GM12875 (cell line): ENCODE measurements at regions not wholly inside any gene's neighbourhood (a gene's known extent, or its start where the extent isn't known, plus 50 kb on each side); places are given as distances from the start of the nearest gene placed in this dataset.

Experiments used
- H3K4me3 ChIP-seq: one replicate; pipeline ENCODE4 v1.5.1; 2011; ENCODE audit warnings: low read depth, low read length, control low read depth
- TF ChIP-seq, protein P1 (sequence below): IDR thresholded peaks from 2 replicates; pipeline ENCODE4 v1.5.1; 2011; ENCODE audit warnings: low read depth, mild to moderate bottlenecking, control low read depth, inconsistent platforms, low read length, moderate library complexity, borderline replicate concordance; ENCODE audit not compliant: insufficient read depth

DNA sequence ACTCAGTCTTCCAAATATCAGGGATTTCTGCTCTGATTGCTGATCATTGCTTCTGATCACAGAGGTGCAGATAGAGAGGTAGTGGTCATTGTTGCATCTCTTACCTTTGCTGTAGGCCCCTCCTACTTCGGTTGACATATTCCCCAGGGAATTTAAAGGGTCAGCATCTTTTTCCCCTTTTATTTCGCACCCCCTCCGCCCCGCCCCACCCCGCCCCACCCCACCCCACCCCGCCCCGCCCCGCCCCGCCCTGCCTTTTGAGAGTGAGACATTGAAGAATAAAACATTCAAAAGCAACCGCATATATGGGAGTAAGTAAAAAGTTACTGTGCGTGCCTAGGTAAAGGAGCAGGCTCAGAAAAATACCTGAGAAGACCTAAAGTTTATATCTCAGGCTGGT, 463.9 kb downstream of the BTG1 start:
- no peak overlapping the region for H3K4me3 ChIP-seq
- TF ChIP-seq, protein P1, sequence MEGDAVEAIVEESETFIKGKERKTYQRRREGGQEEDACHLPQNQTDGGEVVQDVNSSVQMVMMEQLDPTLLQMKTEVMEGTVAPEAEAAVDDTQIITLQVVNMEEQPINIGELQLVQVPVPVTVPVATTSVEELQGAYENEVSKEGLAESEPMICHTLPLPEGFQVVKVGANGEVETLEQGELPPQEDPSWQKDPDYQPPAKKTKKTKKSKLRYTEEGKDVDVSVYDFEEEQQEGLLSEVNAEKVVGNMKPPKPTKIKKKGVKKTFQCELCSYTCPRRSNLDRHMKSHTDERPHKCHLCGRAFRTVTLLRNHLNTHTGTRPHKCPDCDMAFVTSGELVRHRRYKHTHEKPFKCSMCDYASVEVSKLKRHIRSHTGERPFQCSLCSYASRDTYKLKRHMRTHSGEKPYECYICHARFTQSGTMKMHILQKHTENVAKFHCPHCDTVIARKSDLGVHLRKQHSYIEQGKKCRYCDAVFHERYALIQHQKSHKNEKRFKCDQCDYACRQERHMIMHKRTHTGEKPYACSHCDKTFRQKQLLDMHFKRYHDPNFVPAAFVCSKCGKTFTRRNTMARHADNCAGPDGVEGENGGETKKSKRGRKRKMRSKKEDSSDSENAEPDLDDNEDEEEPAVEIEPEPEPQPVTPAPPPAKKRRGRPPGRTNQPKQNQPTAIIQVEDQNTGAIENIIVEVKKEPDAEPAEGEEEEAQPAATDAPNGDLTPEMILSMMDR: no peak

DNA sequence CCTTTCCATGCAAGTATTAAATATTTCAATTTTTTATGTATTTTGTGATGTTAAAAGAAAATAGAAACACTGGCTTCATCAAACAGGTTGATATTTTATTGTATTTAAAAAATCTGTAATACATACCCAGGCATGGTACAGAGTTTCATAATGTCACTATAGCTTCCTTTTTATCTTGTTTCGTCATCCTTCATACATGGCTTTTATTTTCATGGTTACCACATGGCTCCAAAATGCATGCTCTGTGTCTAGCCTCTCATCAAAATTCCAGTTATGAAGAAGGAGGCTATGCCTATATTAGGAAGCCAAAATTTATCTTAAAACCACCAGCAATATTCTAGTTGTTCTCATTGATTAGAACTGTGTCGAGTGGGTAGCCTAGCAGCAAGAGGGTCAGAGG, 464.8 kb downstream of the BTG1 start:
- TF ChIP-seq, protein P1: no peak
- H3K4me3 ChIP-seq: no peak overlapping the region

DNA sequence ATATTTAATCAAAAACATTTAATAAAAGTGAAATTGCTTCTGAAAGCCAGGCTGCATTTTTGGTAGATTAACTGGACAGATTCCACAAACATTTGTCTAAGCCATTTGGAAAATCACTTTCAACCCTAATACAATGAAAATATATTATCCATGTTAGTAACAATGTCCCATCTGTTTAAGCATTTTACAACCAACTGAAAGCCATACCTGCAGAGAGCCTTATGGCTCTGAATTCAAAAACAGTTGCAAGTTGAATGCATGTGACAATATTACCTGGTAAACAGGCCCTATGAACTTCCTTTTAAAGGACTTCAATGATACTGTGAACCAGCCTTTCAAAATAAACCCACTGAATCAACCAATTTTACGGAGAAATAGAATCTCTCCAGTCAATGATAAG, 468.1 kb downstream of the BTG1 start:
- no peak overlapping the region for H3K4me3 ChIP-seq
- TF ChIP-seq, protein P1: no peak

DNA sequence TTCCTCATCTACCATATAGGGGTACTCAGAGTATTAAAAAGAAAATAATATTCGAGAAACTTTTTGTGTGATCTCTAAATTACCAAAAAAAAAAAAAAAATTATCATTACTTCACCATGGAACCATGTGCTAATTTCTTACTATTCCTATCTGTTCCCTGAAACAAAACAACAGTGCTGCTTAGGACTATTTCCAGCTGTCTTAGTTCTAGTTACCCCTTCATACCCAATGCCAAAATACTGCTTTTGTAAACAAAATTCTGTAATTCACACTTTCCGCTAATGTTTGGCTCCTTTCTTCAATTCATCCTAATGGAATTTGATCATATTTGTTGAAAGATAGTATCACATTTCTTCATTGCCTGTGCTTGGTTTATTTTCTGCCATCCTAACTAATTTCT, 470.2 kb downstream of the BTG1 start:
- TF ChIP-seq, protein P1: no peak
- no peak overlapping the region for H3K4me3 ChIP-seq

DNA sequence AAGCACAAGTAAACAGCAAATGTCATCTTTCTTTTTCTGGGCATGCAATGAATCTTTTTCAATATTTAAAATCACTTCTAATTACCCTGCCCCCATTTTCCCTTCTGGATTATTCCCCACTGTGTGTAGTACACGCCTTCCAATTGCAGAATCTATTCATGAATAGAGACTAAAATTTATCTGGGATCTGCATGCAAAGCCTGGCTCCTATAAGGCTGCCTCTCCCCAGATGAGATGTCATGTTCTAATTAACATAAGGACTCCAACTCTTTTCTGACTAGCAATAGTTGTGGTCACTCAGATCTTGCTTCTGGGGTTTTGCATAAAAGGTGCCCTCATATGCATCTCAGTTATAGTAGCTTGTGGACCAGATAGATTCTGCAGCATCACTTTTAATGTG, 473.5 kb downstream of the BTG1 start:
- H3K4me3 ChIP-seq: no peak overlapping the region
- TF ChIP-seq, protein P1: no peak

DNA sequence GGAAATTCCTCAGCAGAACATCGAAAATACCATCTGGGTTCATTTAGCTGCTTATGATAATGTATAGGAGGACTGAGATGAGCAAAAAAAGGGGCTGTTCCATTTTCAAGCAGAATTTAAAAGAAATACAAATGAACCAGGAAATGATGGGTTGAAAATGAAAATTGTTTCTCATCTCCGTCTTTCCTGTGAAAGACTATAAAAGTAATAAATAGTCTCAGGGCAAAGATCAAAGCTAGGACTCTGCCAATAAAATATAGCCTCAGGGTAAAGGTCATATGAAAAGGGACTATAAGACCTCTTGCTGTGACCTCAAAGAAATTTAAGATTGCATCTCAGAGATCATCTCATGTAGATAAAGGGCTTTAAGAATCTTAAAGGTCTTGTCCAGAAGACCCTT, 478.0 kb downstream of the BTG1 start:
- TF ChIP-seq, protein P1: no peak
- H3K4me3 ChIP-seq: no peak overlapping the region

DNA sequence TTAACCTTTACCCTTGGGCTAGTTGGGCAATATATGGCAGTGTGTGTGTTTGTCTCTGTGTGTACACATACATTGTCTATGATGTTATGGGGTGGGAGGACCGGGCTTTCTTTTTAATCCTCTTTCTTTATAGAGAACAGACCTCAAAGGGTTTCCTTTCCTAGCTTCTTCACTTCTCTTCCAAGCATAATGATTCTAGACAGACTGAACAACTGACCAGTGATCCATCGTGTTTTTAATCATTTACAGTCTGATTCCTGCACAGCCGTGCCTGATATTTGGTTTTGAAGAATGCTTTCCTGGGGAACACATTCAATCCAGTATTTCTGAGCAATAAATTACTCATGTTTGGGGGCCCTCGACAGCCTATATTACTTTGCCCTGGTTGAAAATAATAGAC, 481.1 kb upstream of the DCN start:
- TF ChIP-seq, protein P1: no peak
- H3K4me3 ChIP-seq: no peak overlapping the region
